OCI-M2 (cell line): ENCODE measurements at regions not wholly inside any gene's neighbourhood (a gene's known extent, or its start where the extent isn't known, plus 50 kb on each side); places are given as distances from the start of the nearest gene placed in this dataset.
"Not testable (repeated sequence)": the region's sequence is repeated elsewhere in the genome, so short reads cannot be mapped to it uniquely, and the experiment has no call there.

ENCODE experiments used
- DNase-seq: peaks from one replicate; lab custom pipeline; 2025; ENCODE audit not compliant: unreplicated experiment; lab: John Stamatoyannopoulos, UW

DNA sequence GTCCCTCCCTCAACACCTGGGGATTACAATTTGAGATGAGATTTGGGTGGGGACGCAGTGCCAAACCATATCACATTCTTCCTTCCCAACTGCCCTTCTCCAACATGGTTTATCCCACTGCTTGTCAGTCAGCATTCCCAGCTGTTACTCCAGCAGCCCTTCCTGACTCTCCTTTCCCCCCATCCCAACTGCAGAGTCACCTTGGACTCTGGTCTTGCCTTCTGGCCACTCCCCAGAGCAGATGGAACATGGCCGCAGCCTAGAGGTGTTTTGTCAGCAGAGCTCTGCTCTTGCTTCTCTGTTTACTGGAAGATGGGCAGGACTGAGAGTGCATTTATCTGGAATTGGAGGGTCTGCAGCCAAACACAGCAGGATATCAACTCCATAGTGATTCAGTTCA lies 51.2 kb upstream of the MEX3C start:
- no peak for DNase-seq

DNA sequence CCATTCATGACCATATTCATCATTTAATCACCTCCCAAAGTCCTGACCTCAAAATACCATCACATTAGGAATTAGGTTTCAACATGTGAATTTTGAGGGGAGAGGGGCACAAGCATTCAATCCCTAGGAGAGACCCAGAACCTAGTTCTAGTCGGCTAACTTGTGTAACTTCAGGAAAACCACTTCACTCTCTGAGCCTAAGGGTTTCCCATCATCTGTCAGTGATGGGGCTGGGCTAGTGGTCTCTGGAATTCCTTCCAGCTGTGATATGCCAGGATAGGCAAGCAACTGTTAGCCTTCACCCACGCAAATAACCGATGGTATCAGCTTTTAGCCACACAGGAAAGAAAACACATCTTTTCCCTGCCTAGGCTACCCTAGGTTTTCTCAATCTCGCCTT lies 52.5 kb upstream of the MEX3C start:
- DNase-seq: no peak

DNA sequence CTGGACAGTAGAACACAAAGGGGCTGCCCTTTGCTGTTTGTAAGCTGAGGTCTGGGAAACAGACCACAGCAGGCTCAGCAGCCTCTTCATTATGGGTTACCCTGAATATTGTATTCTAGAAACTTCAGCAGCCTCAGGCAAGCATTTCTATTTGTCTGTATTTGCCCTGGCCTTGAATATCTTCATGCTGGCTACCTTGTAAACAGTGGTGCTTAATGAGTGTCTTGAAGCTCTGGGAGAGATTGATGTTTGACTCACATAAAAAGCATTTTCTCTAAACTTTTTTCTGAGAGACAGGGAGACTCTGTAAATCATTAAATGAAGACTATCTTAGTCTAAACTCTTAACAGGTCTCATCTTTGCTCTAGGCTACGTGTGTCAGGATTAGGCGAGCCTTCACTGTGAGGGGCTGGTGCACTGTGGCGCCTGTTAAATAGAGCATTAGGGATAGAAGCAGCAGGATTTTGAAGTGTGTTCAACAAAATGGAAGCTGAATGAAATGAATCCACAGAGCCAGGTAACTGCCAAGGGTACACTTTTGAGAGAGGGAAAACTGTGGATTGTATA lies 53.1 kb upstream of the MEX3C start:
- DNase-seq: no peak

GRCh38 chr18:51251625-51252024 lies 54.1 kb upstream of the MEX3C start:
- DNase-seq: no peak

DNA sequence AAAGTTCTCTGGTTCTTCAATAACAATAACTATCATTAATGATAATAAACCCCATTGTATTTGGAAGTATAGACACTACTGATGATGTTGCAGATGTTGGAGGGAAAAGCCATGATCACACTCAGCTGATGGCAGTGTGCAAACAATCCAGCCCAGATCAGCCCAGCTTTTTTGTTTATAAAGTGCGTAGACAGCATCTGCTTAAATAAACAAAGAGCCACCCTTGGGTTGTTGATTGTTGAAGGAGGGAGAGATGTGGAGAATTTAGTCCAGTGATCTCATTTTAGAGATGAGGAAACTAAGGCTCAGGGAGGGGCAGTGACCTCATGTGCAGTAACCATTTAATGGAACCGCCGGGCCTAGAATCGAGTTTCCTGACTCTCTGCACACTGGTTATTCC lies 56.0 kb upstream of the MEX3C start:
- DNase-seq: no peak

GRCh38 chr18:51255693-51256092 lies 58.2 kb upstream of the MEX3C start:
- no peak for DNase-seq

DNA sequence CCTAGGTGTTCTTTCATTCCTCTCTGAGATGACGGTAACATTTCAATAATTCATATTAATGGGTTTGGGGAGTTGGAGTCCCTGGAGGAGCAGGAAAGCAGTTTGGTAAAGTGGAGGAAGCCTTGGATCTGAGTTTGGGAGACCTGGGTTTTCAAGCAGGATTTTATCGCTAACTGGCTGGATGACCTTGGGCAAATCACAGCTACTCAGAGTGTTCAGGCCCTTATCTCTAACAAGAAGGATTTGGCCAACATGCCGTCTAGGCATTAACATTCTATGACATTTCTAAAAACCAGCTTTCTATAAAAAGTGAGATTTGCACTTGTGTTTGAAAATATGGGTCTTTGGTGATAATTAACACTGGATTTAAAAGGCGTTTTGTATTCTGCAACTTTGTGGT lies 59.7 kb upstream of the MEX3C start:
- DNase-seq: no peak

GRCh38 chr18:51260118-51260517 lies 62.6 kb upstream of the MEX3C start:
- no peak for DNase-seq

- DNase-seq: not testable (repeated sequence)
Observed at GRCh38 chr18:51266077-51266476, 68.6 kb upstream of the MEX3C start.

GRCh38 chr18:51266773-51267172 lies 69.3 kb upstream of the MEX3C start:
- DNase-seq: no peak

GRCh38 chr18:51273437-51273836 lies 76.0 kb upstream of the MEX3C start:
- DNase-seq: no peak

- no peak for DNase-seq
Observed at GRCh38 chr18:51275712-51276476, 78.4 kb upstream of the MEX3C start.

DNA sequence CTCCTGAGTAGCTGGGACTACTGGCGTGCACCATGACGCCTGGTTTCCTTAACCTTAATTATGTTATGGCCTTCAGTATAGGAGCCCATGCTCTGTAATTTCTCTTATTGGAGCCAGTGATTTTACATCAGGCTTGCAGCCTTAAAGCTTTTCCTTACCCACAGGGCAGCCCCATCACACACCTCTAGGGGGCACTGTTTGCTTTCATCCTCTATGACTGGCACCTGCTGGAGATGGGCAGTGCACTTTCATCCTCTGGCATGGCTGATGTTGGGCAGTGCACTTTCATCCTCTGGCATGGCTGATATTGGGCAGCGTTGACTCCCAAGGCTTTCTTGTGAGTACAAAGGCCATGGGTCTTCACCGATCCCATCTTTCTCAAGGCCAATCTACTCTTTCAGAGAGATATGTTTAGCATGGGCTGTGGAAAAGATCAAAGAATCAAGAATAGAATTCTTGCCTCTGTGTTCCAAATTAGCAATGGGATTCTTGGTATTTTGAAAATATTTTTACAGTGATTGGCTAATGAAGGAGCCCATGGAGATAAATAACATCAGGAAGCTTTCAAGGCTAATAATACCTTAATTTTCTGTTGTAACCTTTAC lies 80.7 kb upstream of the MEX3C start:
- DNase-seq: no peak

GRCh38 chr18:51279367-51279984 lies 82.0 kb upstream of the MEX3C start:
- DNase-seq: no peak

DNA sequence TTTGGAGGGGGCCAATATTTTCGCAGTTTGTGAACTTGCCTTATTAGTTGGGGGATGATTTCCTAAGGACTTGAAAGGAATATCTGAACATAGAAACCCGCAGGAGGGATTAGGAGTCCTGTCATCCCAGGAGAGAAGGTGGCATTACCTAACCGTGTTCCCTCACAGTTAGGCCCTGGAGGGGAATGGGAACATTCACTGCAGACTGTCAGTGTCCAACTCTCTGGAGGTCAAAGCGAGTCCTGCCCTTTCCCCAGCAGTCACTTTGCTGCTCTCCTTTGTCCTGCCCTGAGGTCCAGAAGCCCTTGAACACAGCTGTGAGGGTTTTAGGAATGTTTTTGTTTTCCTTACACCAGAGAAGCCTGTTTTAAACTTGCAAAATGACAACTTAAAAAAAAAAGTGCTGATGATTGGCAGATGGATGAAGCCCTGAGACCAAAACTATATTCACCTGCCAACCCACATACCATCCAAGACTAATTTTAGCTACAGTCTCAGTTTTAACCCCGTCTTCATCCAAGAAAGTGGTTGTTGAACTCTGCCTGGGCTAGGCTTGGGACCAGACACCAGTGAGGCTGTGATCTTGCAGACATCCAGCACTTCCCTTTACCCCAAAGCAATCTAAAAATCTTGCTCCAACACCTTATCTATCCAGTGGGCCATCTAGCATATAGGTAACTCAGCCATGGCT lies 90.5 kb upstream of the MEX3C start:
- no peak for DNase-seq

DNA sequence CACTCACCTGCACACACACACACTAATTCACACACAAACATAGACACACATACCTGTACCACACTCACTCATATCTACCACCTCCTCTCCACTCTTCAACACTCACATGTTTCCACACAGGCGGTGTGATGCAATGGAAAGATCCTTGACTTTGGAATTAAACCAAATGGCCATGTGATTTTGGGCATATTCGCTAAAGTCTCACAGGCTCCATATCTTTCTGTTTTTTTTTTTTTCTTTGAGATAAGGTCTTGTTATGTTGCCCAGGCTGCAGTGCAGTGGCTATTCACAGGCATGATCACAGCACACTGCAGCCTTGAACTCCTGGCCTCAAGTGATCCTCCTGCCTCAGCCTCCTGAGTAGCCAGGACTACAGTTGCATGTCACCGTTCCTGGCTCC lies 91.1 kb upstream of the MEX3C start:
- no peak for DNase-seq

DNA sequence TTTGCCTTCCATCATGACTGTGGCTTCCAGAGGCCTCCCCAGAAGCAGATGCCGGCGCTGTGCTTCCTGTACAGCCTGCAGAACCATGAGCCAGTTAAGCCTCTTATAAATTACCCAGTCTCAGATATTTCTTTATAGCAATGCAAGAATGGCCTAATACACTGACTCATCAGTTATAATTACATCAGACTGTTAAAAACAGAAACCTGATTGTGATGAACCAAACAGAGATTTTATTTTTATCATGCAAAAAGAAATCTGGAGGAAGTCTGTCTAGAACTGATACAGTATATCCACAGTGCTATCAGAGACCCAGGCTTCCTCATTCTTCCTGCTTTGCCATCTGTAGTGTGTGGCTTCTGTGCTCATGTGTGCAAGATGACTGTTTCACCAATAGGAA lies 93.4 kb upstream of the MEX3C start:
- no peak for DNase-seq

- DNase-seq: no peak
Observed at GRCh38 chr18:51300912-51301311, 103.4 kb upstream of the MEX3C start.

DNA sequence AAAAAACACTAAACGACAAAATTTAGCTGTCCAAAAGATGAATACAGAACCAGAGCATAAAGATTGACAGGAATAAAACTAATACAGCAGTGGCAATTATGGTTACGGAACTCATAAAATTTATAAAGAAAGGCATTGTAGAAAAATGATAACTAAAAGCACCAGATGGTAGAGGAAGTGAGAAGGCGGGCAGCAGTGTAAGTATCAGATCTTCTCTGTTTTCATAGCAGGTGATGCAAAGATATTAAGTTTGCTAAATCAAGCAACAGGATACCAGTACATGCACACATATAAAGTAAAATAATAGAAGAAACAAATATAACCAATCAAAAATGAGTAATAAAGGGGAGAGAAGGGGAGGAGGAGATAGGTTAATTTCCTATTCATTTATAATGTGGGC lies 103.9 kb upstream of the MEX3C start:
- DNase-seq: no peak

DNA sequence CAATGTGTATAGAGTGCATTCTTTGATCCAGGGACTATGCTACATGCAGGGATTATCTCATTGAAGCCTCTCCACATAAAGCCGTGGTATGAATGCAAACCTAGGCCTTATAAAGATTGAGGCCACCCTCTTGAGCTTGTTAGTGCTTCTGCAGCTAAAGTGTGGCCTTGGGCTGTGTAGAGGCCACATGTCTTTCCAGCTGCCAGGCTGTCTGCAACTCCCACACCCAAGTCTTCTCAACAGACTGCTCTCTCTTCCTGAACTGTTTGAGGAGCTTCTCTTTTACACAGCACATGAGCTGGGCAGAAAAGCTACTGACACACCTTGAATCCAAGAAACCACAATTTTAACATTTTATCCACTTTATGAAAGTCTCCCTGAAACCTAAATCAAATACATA lies 119.2 kb upstream of the MEX3C start:
- no peak for DNase-seq

DNA sequence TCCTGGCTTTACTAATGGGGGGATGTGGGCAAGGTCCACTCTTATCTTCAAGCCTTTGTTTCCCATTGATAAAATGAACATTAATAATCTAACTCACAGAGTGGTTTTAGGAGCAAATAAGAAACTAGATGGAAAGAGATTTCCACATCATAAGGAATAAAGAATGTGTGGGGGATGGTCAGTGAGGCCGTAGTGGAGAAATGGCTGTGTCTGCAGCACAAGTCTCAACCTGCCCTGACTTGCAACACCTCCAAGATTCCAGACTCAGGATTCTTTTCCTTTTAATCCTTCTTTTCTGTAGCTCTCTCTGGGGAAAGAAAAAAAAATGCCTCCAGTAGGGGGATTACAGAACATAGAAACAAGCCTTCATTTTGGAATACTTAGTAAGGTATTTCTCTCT lies 124.2 kb upstream of the MEX3C start:
- DNase-seq: no peak

DNA sequence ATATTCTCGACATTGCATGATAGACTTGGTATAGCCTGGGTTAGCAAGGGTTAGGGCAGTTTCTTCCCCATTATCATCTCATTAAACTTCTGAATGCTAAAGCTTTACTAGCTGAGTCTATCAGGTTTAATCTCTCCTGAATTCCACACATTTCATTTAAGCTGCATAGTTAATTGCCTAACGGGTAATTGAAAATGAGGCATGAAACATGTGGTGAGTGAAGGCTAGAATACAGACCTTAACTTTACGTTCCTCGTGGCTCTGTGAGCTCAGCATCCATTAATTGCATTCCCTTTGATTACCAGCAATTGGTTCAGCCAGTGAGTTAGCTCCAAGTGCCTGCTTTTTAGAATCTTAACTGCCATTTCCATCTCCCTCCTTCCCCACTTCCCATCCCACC lies 126.5 kb upstream of the MEX3C start:
- no peak for DNase-seq
